Right ventricle myocardium inferior (tissue), 1 donor: ENCODE measurements at regions not wholly inside any gene's neighbourhood (a gene's known extent, or its start where the extent isn't known, plus 50 kb on each side); places are given as distances from the start of the nearest gene placed in this dataset.
A peak's percentile ranks its signal among the peaks of the same experiment; 100 is the strongest.

Experiments
- ATAC-seq: fragments of 200-7000 bp; cut with Tn5 transposase; one replicate; pipeline ENCODE4 v1.9.1; 2020; ENCODE audit warnings: mild to moderate bottlenecking, moderate library complexity
- DNase-seq: peaks from one replicate; pipeline ENCODE4 v3.0.0; 2021; ENCODE audit errors: missing footprints
- intact Hi-C: fragments of 100-400 bp; cut with DNase I; formaldehyde crosslinking; loops from one replicate; pipeline ENCODE4 v1.11.0; 2022
- donor health status: DM: no; HTN: yes; CAD: no; lungs with severe emphysema.

DNA sequence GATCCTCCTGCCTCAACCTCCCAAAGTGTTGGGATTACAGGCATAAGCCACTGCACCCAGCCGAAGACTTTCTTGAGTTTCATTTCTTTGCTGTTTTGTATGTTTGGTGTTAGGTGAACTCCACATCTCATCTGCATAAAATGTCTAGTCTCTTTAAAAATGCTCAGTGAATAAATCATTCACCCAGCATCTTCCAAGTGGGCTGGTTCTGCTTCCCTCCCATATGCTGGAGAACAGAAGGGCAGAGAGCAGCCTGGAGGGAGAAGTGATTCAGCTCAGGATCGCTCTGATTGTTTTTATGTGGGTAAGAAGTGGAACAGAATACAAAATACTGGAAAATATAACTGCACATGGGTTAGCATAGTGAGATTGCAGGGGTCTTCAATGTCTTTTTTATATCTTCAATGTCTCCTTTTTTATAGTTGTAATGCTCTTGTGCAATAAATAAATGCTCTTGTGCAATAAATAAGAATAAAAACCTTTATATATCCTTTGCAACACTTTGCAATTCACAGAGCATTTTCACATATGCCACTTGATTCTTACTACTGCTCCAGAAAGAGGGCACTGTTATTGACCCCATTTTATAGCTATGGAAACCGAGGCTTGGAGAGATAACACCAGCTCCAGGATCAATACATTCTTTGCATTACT lies 253.0 kb upstream of the NCKAP5 start:
- intact Hi-C loops, result no loop called here
- DNase-seq, result no peak
- no peak for ATAC-seq

DNA sequence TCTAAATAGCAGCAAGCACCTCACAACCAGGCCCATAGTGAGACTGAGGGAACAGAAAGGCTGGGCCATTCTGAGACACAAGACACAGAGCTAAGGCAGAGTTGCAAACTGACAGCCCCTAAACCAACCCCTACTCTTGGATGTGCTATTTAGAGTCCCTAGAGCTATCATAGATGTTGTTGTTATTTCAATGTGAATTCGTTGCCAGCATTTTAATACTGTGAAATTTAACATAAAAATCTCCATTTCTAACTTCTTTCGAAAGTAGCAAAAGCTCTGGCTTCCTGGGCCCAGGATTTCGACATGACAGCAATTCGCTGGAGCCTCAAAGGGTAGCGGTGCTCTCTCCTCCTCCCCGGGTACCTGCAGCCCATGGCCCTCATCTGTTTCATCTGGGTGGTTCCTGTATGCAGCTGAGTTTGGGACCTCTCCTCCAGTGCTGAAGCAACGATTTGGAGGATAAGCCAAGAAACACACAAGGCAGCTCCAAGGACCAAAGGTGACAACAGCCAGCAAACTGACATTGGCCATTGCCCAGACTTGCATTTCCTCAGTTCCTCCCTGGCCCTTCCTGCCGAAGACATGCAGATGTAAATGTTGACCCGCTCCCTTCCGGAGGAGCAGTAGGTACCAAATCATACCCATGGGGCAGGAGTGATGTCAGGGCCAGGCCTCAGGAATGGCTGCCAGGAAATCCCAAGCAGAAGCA lies 254.4 kb upstream of the NCKAP5 start:
- ATAC-seq, result no peak
- intact Hi-C loops, result no loop called here
- DNase-seq, result no peak

DNA sequence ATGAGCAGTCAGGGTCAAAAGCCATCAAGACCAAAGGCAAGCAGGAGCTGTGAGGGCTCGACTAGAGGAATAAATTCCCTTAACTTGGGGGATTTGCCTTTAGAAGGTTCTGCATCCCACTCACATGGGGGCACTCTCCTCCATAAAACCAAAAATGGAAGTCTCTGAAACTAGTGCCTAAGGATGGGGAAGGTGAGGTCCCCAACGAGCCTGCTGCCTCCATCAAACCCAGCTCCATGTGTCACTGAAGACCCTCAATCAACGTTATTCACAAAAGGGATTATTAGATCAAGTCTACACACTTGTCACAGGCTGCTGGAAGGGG lies 254.9 kb upstream of the NCKAP5 start:
- DNase-seq, result no peak
- ATAC-seq, result no peak
- intact Hi-C loops, result no loop called here

DNA sequence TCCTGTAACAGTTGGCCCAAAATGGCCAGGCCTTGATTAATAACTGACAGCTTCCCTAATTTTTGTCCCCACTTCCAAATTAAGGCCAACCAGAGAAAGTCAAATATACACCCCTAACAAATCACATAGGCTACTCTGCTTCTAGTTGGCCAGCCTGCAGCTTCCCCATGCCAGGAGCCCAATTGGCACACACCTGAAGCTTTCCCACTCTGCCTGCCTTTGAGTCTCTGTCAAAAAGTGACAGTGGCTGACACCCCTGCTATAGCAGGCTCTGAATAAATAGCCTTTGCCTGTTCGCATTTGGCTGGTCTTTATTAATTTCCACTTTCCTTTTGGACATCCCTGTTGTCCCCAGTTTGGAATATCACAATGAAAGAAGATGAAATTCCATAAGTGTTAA lies 256.6 kb upstream of the NCKAP5 start:
- no peak for DNase-seq
- no peak for ATAC-seq
- intact Hi-C loops, result no loop called here

DNA sequence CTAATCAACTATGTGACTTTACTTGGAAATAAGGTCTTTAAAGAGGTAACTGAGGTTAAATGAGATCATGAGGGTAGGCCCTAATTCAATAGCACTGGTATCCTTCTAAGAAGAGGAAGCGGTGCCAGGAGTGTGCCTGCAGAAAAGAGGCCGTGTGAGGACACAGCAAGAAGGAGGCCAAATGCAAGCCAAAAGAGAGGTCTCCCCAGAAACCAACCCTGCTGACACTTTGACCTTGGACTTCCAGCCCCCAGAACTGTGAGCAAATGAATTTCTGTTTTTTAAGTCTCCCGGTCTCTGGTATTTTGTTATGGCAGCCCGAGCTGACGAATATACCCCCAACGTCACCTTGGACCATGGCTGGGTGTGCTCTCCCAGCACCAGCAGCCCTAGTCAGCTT lies 257.5 kb upstream of the NCKAP5 start:
- ATAC-seq, result no peak
- intact Hi-C loops, result no loop called here
- no peak for DNase-seq

DNA sequence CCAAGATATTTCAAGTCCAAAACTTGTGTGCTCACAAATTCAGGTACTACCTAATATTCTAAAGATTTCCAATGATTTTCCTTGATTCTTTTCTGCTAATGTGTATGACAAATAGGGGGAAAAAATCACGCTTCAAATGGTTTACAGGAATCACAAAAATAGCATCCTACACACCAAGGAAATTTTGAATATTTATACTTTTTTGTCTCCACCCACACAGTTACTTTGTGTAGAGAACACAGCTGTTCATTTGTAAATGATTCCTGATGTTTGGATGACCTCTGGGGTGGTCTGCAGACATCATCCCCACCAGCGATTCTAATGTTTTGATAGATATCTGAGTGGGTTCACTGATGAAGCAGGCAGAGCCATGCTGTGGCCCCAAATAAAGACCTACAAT lies 260.6 kb upstream of the NCKAP5 start:
- ATAC-seq (no peak), DNase-seq (no peak)
- intact Hi-C loops, result no loop called here

DNA sequence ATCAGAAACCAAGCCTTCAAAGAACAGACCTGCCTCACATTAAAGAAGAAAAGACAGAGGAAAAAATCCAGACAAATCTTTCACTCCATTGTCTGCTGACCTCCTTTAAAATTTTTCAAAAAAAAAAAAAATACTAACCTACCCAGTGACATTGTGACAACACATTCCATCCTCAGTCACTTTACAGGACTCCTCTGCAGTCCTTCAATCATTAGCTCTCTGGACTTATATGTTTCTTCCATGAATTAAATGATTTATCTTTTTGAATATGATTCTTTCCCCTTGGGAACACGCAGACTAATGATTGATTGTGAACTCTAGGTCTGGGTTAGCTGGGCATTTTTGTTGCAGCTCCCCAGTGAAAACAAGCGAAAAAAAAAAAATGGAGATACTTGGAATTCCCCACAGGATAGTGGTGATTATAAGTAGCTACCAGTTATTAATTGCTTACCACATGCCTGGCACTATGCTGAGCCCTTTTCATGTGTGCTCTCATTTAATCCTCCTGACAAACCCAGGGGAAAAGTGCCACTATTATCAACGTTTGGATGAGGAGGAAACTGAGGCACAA lies 261.3 kb upstream of the NCKAP5 start:
- no peak for ATAC-seq
- no peak for DNase-seq
- intact Hi-C loops, result no loop called here

DNA sequence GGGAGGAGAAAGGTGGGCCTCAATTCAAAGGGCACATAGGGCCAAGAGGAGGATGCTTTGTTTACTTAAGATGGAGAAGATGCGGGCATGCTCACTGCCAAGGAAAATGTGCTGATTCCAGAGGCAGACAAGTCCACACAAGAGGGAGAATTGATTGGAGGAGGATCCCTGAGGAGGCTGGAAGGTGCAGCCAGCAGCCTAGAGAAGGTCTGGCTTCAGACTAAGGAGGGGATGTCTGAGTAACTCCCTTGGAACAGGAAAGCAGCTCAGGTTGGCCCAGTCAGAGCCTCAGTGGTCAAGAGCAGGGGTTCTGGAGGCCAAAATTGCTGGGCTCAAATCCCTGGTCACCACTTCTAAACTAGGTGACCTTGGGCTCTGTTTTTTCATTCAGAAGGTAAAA lies 265.5 kb upstream of the NCKAP5 start:
- no peak for DNase-seq
- intact Hi-C loops, result no loop called here
- no peak for ATAC-seq

DNA sequence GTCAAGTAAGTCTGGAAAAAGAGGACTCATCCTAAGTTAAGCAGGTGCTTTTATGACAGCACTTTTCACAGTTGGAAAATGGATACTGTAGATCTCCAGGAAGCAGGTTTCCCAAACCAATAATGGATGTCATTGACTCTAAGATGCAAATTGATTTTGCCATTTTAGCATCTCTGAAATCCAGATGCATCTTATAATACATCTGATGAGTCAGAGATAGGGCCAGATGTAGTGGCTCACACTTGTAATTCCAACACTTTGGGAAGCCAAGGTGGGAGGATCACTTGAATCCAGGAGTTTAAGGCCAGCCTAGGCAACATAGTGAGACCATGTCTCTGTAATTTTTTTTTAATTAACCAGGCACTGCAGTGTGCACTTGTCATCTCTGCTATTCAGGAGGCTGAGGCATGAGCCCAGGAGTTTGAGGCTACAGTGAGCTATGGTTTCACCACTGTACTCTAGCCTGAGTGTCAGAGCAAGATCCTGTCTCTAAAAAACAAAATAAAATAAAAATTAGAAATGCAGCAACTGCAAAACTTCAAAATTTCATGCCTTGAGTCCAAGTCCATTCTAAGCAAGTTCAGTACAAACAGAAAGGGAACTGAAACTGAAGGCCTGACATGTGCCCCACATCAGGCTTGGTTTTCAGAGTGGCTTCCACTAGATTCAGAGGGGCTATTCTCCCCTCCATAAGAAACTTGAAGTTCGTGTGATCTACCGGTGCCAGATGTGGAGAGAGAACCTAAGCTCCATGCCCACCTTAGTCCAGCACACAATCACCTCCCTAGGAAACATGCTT lies 267.8 kb upstream of the NCKAP5 start:
- DNase-seq (no peak), ATAC-seq (no peak)
- intact Hi-C loops, result no loop called here

DNA sequence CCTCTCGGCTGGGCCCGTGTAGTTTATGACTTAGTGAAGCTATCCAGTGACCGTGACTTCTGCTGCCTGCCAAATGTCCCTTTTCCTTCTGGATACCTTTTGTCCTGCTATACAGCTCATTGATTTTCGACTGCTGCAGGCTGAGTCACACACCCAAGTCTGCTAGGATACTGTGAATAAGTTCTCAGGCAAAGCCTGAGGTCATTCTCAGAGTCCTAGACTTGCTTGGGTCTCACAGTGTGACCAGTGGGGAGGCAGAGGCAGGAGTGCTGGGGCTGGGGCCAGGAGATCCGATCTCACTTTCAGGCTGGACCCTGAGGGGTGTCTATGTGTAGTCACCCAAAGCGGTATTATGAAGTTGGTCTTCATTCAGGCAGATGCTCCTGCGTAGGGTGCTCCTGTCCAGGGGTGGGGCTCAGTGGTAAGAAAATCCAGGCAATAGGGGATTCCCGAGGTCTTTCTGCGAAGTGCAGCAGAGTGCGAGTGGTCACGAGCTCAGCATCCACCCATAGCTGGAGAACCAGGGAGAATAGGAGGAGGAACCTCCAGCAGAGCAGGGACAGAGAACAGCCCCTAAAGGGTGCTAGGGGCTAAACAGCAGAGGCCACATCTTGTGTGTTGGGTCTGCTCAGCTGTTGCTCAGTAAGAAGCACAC lies 268.6 kb upstream of the NCKAP5 start:
- ATAC-seq, result no peak
- DNase-seq, result no peak
- intact Hi-C loops, result no loop called here

DNA sequence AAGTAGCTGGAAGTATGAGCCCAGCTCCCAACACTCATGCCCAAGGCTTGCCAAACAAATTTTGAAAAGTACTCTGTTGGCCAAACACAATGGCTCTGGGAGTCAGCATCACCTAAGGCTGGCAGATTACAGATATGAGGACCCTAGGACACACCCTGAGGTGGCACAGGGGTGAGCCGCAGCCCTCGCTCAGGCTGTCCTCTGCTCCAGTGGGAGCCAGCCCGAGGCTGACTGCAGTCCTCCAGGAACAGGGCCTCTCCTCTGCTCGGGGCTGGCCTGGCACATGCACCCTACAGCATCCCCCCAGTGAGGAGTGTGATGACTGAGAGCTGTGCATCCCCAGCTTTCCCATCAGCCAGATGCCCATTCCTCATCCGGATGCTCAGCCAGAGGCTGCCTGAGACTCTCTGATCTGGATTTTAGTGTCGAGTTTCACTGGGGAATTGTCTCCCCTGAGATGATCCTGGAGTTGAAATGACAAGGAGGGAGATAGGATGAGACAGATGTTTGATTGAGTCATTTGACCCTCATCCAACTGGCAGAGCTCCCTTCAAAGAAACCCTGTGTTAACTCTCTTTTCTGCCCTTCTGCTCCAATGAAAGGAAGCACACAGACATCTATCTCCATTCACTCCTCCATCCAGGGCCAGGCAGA lies 269.3 kb upstream of the NCKAP5 start:
- intact Hi-C loops, result no loop called here
- DNase-seq, result no peak

DNA sequence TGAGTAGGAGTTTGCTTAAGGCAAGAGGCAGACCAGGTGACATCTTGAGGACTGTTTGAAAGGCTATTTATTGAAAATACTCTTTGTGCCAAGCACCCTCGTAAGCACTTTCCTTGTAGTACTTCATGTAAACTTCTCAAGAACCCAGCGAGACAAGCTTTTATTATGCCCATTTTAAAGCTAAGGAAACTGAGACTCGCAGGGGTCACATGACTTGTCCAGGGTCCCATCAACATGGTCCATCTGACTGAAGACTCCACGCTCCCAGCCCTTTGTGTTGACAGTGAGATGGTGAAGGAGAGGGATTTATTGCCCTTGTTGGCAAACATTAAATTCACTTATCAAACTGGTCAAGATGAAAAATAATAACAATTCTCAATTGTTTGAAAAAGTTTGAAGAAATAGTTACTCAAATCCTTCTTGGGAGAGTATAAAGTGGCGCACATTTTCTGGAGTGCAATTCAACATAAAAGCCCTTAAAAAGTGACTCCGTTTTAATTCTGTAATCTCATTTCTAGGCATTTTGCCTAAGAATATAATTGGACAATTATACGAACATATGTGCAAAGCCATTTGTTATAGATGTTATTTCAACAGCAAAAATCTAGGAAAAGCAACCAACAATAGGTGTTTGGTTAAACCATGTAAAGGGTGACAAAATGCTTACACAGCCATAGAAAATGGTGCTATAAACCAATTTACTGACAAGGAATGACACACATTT lies 270.5 kb upstream of the NCKAP5 start:
- ATAC-seq (no peak), DNase-seq (no peak)
- intact Hi-C loops, result no loop called here

More for the DNA sequence above, 269.3 kb upstream of the NCKAP5 start:
- ATAC-seq, result no peak

DNA sequence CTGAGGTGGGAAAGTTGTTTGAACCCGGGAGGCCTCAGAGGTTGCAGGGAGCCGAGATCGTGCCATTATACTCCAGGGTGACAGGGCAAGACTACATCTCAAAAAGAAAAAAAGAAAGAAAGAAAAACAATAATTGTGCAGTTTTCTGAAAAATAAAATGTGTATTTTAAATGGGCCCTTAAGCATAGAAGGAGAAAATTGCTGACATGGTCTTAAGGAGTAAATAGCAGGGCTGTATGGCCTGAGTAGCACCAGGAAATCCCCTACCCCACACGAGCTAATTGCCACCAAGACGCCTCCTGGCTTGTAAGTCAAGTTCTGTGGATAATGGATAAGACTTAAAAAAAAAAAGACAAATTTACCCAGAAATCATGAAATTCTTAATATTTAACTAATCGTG lies 271.4 kb upstream of the NCKAP5 start:
- ATAC-seq (no peak), DNase-seq (no peak)
- intact Hi-C loops, result loop anchor here (5.0 kb wide), 1 partner anchor 1292 kb away; no protein-coding TSS in a partner anchor

DNA sequence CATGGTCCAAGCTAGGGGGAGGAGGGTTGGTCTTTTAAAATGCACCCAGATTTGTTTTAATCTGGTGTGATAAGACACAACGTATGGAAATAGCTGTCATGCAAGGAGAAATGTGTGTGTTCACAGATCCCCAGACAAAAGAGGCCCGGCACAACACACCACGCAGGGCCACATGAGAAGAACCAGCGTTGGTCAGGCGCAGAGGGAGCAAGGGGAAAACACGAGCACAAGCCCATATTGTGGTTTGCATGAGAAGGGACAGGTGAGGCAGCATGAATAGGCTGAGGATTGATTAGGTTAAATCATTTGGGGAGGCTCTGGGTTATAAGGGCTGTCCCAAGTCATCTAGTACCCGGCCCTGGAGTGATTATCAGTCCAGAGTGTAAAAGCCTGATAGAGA lies 272.5 kb upstream of the NCKAP5 start:
- ATAC-seq, result no peak
- DNase-seq, result no peak
- intact Hi-C loops, result loop anchor here (5.0 kb wide), 1 partner anchor 1293 kb away; no protein-coding TSS in a partner anchor

DNA sequence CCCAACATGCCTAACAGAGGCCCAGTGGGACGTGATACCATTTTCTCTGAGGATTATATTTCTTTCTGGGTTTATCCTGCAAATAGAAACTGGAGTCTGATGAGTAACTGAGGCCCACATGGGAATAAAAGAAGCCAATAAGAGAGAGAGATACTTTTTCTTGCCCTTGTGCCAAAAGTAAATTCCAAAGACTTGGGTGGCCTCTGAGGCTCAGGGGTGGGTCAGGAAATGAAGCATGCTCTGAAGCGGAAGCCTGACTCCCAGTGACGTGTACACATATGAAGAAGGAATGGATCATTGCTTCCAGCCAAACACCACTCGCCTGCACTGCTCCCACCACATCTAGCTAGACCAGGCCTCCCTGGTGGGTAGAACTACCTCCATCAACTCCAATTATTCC lies 273.6 kb upstream of the NCKAP5 start:
- intact Hi-C loops, result loop anchor here (5.0 kb wide), 1 partner anchor 1295 kb away; no protein-coding TSS in a partner anchor
- ATAC-seq (peak; percentile 66), DNase-seq (no peak)

DNA sequence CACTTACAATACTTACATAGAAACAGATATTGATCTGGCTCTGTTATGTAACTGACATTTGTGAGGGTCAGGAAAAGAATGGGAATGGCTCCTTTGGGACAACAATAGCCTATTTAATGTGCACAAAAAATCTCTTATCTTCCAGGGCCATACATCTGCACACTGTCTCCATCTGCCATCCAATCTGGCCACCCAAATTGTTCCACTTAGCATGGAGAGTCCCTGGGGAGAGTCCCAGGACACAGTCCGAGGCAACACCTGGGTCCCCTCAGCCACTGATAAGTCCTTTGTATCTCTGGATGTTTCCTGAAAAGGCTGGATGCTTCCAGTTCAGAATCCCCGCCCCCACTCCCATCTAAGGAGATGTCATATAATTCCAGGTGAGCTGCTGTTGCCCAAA lies 274.2 kb upstream of the NCKAP5 start:
- intact Hi-C loops, result loop anchor here (5.0 kb wide), 1 partner anchor 1295 kb away; no protein-coding TSS in a partner anchor
- ATAC-seq (no peak), DNase-seq (no peak)

DNA sequence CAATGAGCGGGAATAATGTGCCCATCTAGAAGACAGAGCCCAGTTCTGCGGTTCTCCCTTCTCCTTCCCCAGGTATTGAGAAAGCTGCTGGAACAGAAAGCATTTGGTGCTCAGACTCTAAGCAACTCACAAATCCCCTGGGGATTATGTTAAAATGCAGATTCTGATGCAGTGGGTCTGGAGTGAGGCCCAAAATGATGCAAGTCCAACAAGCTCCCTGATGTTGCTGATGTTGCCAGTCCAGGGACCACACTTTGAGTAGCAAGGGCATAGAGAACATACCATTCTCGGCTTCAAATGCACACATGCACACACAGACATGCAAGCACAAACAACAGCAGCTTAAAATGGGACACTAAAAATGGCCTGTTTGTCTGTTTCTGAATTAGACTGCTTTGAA lies 274.8 kb upstream of the NCKAP5 start:
- ATAC-seq, result no peak
- DNase-seq, result no peak
- intact Hi-C loops, result loop anchor here (5.0 kb wide), 1 partner anchor 1296 kb away; no protein-coding TSS in a partner anchor

DNA sequence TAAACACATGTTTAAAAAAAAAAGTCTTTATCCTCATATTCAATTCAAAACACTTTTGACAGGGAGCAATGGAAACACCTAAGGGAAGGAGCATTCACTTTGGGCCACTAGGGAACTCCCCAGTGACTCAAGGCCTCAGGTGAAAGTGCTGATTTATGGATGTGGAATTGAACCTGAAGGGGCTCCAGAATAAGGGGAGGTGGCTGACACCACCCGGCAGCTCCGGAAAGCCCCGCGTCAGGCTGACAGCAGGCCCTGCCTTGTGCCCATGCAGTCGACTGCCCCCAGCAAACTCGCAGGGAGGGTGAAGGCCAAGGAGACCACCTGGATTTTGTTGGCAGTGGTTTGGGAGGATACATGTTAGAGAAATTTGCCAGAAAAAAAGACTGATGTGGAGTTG lies 275.3 kb upstream of the NCKAP5 start:
- DNase-seq, result no peak
- intact Hi-C loops, result loop anchor here (5.0 kb wide), 1 partner anchor 1296 kb away; no protein-coding TSS in a partner anchor
- ATAC-seq, result no peak
